ENCODE measurements at regions not wholly inside any gene's neighbourhood (a gene's known extent, or its start where the extent isn't known, plus 50 kb on each side); places are given as distances from the start of the nearest gene placed in this dataset.
"Not testable (repeated sequence)": the region's sequence is repeated elsewhere in the genome, so short reads cannot be mapped to it uniquely, and the experiment has no call there.

- DNase-seq, result no peak
Measured at GRCh38 chrX:74251006-74251930, 52.7 kb upstream of the ZCCHC13 start.

- DNase-seq, result no peak
Measured at GRCh38 chrX:74250574-74250973, 53.4 kb upstream of the ZCCHC13 start.

- no peak for DNase-seq
Measured at GRCh38 chrX:74249963-74250362, 54.0 kb upstream of the ZCCHC13 start.

- DNase-seq, result no peak
Measured at GRCh38 chrX:74248889-74249288, 55.1 kb upstream of the ZCCHC13 start.

GRCh38 chrX:74246524-74246923 lies 57.5 kb upstream of the ZCCHC13 start:
- DNase-seq, result no peak

GRCh38 chrX:74242484-74243138 lies 61.4 kb upstream of the ZCCHC13 start:
- no peak for DNase-seq

GRCh38 chrX:74242050-74242449 lies 61.9 kb upstream of the ZCCHC13 start:
- DNase-seq, result no peak

GRCh38 chrX:74238771-74239170 lies 65.2 kb upstream of the ZCCHC13 start:
- DNase-seq, result no peak

GRCh38 chrX:74234818-74235217 lies 69.2 kb upstream of the ZCCHC13 start:
- no peak for DNase-seq

- no peak for DNase-seq
Measured at GRCh38 chrX:74232859-74233258, 71.1 kb upstream of the ZCCHC13 start.

GRCh38 chrX:74231625-74232024 lies 72.4 kb upstream of the ZCCHC13 start:
- no peak for DNase-seq

GRCh38 chrX:74230094-74230493 lies 73.9 kb upstream of the ZCCHC13 start:
- DNase-seq, result no peak

- no peak for DNase-seq
Measured at GRCh38 chrX:74225111-74225510, 78.9 kb upstream of the ZCCHC13 start.

GRCh38 chrX:74220277-74220676 lies 83.7 kb upstream of the ZCCHC13 start:
- no peak for DNase-seq

GRCh38 chrX:74218895-74219294 lies 85.1 kb upstream of the ZCCHC13 start:
- DNase-seq, result no peak

- no peak for DNase-seq
Measured at GRCh38 chrX:74216421-74216820, 87.6 kb upstream of the ZCCHC13 start.

GRCh38 chrX:74211911-74212310 lies 92.1 kb upstream of the ZCCHC13 start:
- DNase-seq, result no peak

GRCh38 chrX:74207539-74207938 lies 96.4 kb upstream of the ZCCHC13 start:
- no peak for DNase-seq

GRCh38 chrX:74195605-74196004 lies 108.4 kb upstream of the ZCCHC13 start:
- DNase-seq, result no peak

- DNase-seq, result no peak
Measured at GRCh38 chrX:74195120-74195519, 108.9 kb upstream of the ZCCHC13 start.

- no peak for DNase-seq
Measured at GRCh38 chrX:74187211-74187610, 116.8 kb upstream of the ZCCHC13 start.

- not testable (repeated sequence) for DNase-seq
Measured at GRCh38 chrX:74183047-74183446, 120.9 kb upstream of the ZCCHC13 start.

- not testable (repeated sequence) for DNase-seq
Measured at GRCh38 chrX:74181976-74182375, 122.0 kb upstream of the ZCCHC13 start.

GRCh38 chrX:74180716-74181115 lies 123.3 kb upstream of the ZCCHC13 start:
- DNase-seq, result no peak

Measured in CD4-positive, alpha-beta T cell treated with Interferon alpha-2 for 1 hour (primary cell).